Hepatocyte (in vitro differentiated cells): ENCODE measurements at regions not wholly inside any gene's neighbourhood (a gene's known extent, or its start where the extent isn't known, plus 50 kb on each side); places are given as distances from the start of the nearest gene placed in this dataset.

ENCODE experiments used
- CTCF ChIP-seq: fragments of 200-600 bp; sonication (generic); IDR thresholded peaks from 2 replicates; pipeline ENCODE4 v1.5.1; 2016; ENCODE audit warnings: antibody characterized with exemption, mild to moderate bottlenecking; ENCODE audit not compliant: poor library complexity
- EZH2 ChIP-seq: fragments of 200-600 bp; sonication (generic); IDR thresholded peaks from 2 replicates; pipeline ENCODE4 v1.6.1; 2016; ENCODE audit warnings: antibody characterized with exemption, mild to moderate bottlenecking, borderline replicate concordance
- EZH2phosphoT487 ChIP-seq: fragments of 200-600 bp; sonication (generic); IDR thresholded peaks from one replicate; pipeline ENCODE4 v1.6.1; 2018; ENCODE audit warnings: antibody characterized with exemption, mild to moderate bottlenecking, low read depth, moderate library complexity; ENCODE audit not compliant: unreplicated experiment, severe bottlenecking

- no peak for TF ChIP-seq CTCF
- no peak for TF ChIP-seq EZH2phosphoT487
- no peak for TF ChIP-seq EZH2
These were observed 418.1 kb downstream of the PRR16 start for GRCh38 chr5:120882038-120882775.
